ENCODE measurements at regions not wholly inside any gene's neighbourhood (a gene's known extent, or its start where the extent isn't known, plus 50 kb on each side); places are given as distances from the start of the nearest gene placed in this dataset.

DNA sequence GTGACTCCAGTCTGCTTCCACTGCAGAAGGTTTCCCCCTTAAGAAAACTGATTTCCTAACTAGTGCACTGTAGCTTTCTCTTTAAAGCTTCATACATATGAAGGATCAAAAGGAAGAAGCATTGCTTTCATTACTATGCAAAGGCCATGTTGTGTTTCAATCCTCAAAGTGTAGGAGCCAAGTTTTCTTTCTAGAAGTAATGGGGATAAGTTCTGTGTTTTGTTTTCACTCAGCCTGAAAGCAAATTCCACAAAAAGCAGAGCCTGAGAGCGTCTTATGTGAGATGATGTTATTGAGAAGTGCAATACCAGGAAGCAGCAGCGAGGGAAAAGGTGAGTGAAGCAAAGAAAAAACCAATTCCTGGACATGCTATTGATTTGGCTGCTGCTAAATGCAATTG lies 99.7 kb downstream of the GMNC start:
- Histone ChIP-seq H3K9me3 (replicated peaks in 1 of 11) (no peaks in the 10 kb centered on the region), H3K4me3 (no peak overlapping the region), H3K4me1 (peaks cover 0 to 12% (median 0%) of the 10 kb centered on the region in 10 experiments; a peak in 4 of 20 replicates), H3K9ac (no peak overlapping the region), H4K20me1 (no peaks in the 10 kb centered on the region), H3K36me3 (no peaks in the 10 kb centered on the region), H3K4me2 (no peak overlapping the region), H3K27me3 (no peaks in the 10 kb centered on the region), H3K27ac (no peak overlapping the region)
- no peak for TF ChIP-seq Cebpa-rat (IDR thresholded peaks at IDR 0.05)

DNA sequence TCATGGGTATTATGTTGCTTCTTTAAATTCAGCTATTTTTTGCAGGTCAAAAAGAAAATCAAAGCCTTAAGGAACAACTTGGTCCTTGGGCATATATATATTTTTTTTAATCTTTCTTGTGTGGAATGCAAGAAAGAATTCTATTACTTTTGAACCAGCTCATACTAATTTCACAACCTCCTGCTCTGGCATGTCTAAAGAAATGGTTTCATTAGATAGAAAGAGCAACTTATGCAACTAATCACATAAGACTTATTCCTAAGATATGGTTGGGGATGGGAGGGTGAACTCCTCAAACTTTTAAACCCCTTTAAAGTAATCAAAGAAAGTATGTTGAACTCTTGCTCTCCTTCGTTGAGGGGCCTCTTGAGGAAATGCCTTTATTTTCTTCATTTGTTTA lies 114.9 kb downstream of the GMNC start:
- Histone ChIP-seq H3K4me2 (no peak overlapping the region), H3K4me1 (no peaks in the 10 kb centered on the region), H4K20me1 (no peaks in the 10 kb centered on the region), H3K36me3 (no peaks in the 10 kb centered on the region), H3K27me3 (no peaks in the 10 kb centered on the region), H3K4me3 (no peak overlapping the region), H3K9ac (no peak overlapping the region), H3K9me3 (replicated peaks in 1 of 11) (no peaks in the 10 kb centered on the region), H3K27ac (no peak overlapping the region)
- no peak for TF ChIP-seq Cebpa-rat (IDR thresholded peaks at IDR 0.05)

DNA sequence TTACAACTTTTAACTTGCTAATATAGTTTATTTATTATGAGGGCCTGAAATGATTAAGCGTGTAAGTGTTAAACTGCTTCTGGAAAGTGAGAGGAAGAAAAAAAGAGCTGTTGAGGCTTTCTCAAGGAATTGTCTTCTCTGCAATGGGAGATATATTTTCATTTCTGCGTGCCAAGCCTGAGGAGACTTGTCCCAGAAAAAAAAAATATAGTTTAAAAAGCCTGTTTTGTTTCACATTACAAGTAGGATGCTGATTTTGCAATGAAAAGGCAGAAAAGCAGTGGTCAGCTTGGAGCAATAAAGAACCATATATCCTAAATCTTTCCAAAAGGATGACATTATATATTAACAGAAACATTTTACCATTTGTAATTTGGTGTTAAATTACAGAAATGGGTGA lies 115.5 kb downstream of the GMNC start:
- no peaks in the 10 kb centered on the region for H3K9me3 ChIP-seq (replicated peaks in 1 of 11)
- no peaks in the 10 kb centered on the region for H3K4me1 ChIP-seq
- H3K4me2 ChIP-seq: no peak overlapping the region
- H4K20me1 ChIP-seq: no peaks in the 10 kb centered on the region
- H3K4me3 ChIP-seq: no peak overlapping the region
- H3K27ac ChIP-seq: no peak overlapping the region
- no peak for TF ChIP-seq Cebpa-rat (IDR thresholded peaks at IDR 0.05)
- no peaks in the 10 kb centered on the region for H3K36me3 ChIP-seq
- H3K9ac ChIP-seq: no peak overlapping the region
- H3K27me3 ChIP-seq: no peaks in the 10 kb centered on the region

DNA sequence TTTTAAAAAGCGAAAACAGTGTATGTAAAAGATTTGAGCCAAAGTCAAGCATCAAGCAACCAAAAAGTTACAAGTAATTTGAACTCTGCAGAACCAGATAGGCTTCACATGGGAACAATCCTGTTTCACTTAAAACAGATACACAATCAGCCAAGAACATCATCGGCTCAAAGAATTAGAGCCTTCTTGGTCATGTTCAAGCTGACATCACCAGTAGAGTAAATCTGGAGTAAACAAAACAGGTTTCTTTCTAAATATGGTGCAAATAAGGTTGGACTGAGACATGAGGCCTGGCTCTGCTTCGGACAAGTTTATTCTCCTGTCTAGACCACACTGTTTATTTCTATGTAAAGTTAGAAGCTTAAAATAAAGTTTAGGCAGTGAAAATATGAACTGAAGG lies 116.0 kb downstream of the GMNC start:
- Histone ChIP-seq H3K27me3 (no peaks in the 10 kb centered on the region), H3K4me3 (no peak overlapping the region), H3K4me1 (no peaks in the 10 kb centered on the region), H3K9ac (no peak overlapping the region), H3K9me3 (replicated peaks in 1 of 11) (no peaks in the 10 kb centered on the region), H3K36me3 (no peaks in the 10 kb centered on the region), H3K4me2 (no peak overlapping the region), H4K20me1 (no peaks in the 10 kb centered on the region), H3K27ac (no peak overlapping the region)
- no peak for TF ChIP-seq Cebpa-rat (IDR thresholded peaks at IDR 0.05)

DNA sequence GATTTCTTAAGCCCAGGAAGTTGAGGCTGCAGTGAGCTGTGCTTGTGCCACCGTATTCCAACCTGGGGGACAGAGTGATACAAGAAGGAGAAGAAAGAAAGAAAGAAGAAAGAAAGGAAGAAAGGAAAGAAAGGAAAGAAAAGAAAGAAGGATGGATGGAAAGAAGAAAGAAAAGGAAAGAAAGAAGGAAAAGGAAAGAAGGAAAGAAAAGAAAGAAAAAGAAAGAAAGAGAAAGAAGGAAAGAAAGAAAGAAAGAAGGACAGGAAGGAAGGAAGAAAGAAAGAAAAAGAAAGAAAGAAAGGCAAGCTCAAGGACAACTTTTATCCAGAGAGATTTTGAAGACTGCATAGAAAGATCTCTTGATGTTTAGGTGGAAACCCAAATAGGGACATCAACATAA lies 120.7 kb downstream of the GMNC start:
- no peak for TF ChIP-seq Cebpa-rat (IDR thresholded peaks at IDR 0.05)

DNA sequence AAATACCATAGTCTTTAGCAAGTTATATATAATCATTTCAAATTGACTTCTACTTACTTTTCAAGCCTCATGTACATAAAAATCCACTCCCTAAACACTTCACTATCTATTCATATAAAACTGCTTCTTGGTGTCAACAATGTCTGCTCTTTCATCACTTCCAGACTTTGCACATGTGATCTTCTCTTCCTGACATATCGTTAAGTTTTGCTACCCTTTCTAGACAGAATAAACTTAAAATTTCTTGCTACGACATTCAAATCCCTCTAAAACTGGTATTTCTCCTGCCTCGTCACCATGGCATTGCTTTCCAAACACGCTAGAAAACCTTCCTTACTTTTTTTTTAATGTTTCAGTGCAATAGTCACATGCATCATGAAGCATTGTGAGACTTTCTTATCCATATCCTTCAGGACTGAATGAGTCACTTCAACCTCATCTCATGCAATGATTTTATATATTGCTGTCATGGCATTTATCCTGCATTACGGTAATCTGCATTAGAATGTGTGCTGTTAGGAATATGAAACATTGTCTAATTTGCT lies 122.8 kb downstream of the GMNC start:
- no peak overlapping the region for H3K9ac ChIP-seq
- H3K9me3 ChIP-seq (replicated peaks in 1 of 11): no peaks in the 10 kb centered on the region
- TF ChIP-seq Cebpa-rat (IDR thresholded peaks at IDR 0.05): no peak
- no peaks in the 10 kb centered on the region for H3K36me3 ChIP-seq
- H4K20me1 ChIP-seq: no peaks in the 10 kb centered on the region
- H3K4me1 ChIP-seq: peaks cover 0 to 8% (median 3%) of the 10 kb centered on the region in 10 experiments; a peak in 7 of 20 replicates
- peak overlapping the region in 4 of 11 experiments; percentile 9 to 18 (median 10); a peak in 4 of 22 replicates for H3K4me2 ChIP-seq
- no peak overlapping the region for H3K4me3 ChIP-seq
- H3K27ac ChIP-seq: no peak overlapping the region
- H3K27me3 ChIP-seq: no peaks in the 10 kb centered on the region

More for the DNA sequence above, 120.7 kb downstream of the GMNC start:
- Histone ChIP-seq H3K9ac (no peak overlapping the region), H3K4me2 (no peak overlapping the region), H4K20me1 (no peaks in the 10 kb centered on the region), H3K9me3 (replicated peaks in 1 of 11) (no peaks in the 10 kb centered on the region), H3K4me1 (peaks cover 0 to 8% (median 0%) of the 10 kb centered on the region in 10 experiments; a peak in 5 of 20 replicates), H3K27ac (no peak overlapping the region), H3K4me3 (no peak overlapping the region), H3K27me3 (no peaks in the 10 kb centered on the region), H3K36me3 (no peaks in the 10 kb centered on the region)

DNA sequence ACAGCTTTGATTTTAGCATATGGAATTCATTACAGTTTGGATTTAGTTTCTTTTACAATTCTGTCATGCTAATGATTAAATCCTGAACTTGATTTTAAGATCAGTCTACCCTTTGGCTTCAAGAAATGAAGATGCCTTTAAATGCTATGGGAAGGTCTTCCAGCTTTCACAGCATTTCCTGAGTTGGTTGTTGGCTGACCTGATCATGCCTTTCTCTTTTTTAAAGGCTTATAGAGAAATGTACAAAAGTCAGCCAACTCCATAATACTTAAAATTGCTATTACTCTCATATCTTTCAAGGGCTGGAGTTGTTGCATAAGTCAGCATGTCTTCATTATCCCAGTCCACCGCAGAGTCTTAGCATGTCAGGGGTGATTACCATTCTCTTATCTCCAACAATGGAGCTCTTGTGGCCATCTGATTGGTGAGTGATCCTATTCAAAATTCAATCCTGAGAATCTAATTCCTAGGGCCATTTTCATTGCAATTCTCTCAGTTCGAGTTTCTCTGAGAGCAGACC lies 123.8 kb downstream of the GMNC start:
- no peaks in the 10 kb centered on the region for H3K36me3 ChIP-seq
- no peak overlapping the region for H3K9ac ChIP-seq
- no peak overlapping the region for H3K27ac ChIP-seq
- H3K4me1 ChIP-seq: peaks cover 0 to 8% (median 6%) of the 10 kb centered on the region in 10 experiments; a peak in 8 of 20 replicates
- H3K27me3 ChIP-seq: no peaks in the 10 kb centered on the region
- H4K20me1 ChIP-seq: no peaks in the 10 kb centered on the region
- 0 out of 22 replicates have a peak overlapping the region, but pooled peaks of 1 of the 11 experiments have one; percentile 10 for H3K4me2 ChIP-seq
- no peak for TF ChIP-seq Cebpa-rat (IDR thresholded peaks at IDR 0.05)
- no peak overlapping the region for H3K4me3 ChIP-seq
- H3K9me3 ChIP-seq (replicated peaks in 1 of 11): no peaks in the 10 kb centered on the region

DNA sequence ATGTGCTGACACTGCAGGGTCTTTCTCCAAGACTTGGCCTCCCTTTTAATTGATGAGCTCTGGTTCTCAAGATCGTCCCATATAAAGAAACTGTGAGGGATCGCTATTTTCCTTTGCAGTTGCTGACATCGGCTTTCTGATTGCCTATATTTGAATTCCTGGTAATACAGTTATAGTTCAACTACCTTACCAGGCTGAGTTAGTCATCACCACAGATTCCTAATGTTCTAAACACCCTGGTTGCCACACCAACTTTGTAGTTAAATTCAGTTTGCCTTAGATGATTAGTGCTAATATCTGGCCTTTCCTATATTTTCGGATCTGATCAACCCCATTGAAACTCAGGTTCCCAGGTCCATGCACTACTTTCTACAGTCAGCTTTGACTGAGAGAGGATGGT lies 125.0 kb downstream of the GMNC start:
- Histone ChIP-seq H3K4me3 (no peak overlapping the region), H3K27ac (no peak overlapping the region), H3K27me3 (no peaks in the 10 kb centered on the region), H3K9me3 (replicated peaks in 1 of 11) (no peaks in the 10 kb centered on the region), H3K4me1 (peaks cover 0 to 17% (median 7%) of the 10 kb centered on the region in 10 experiments; a peak in 10 of 20 replicates), H3K9ac (no peak overlapping the region), H4K20me1 (no peaks in the 10 kb centered on the region), H3K36me3 (no peaks in the 10 kb centered on the region), H3K4me2 (no peak overlapping the region)
- no peak for TF ChIP-seq Cebpa-rat (IDR thresholded peaks at IDR 0.05)

DNA sequence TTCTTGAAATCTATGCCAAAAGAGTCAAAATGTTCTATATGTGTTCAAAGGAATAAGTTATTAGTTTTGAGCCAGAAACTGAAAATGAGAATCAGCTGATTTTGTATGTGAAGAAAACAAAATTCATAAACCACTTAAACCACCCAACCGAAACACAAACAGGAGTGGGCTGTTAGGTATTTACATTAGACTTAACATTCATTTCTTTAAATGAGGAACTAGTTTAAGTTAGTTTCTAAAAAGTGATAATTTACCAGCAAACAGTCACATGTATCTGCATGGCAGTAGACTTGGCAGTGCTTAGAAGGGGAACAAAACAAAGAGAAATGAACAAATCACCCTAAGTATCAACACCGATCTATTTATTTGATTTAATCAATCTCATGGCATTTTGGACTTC lies 128.0 kb downstream of the GMNC start:
- Histone ChIP-seq H4K20me1 (no peaks in the 10 kb centered on the region), H3K4me3 (no peak overlapping the region), H3K27ac (peak overlapping the region in 1 of 11 experiments; percentile 10; a peak in 1 of 22 replicates), H3K9me3 (replicated peaks in 1 of 11) (no peaks in the 10 kb centered on the region), H3K36me3 (no peaks in the 10 kb centered on the region), H3K27me3 (no peaks in the 10 kb centered on the region), H3K4me1 (peaks cover 0 to 17% (median 5%) of the 10 kb centered on the region in 10 experiments; a peak in 10 of 20 replicates), H3K4me2 (no peak overlapping the region), H3K9ac (no peak overlapping the region)
- no peak for TF ChIP-seq Cebpa-rat (IDR thresholded peaks at IDR 0.05)

DNA sequence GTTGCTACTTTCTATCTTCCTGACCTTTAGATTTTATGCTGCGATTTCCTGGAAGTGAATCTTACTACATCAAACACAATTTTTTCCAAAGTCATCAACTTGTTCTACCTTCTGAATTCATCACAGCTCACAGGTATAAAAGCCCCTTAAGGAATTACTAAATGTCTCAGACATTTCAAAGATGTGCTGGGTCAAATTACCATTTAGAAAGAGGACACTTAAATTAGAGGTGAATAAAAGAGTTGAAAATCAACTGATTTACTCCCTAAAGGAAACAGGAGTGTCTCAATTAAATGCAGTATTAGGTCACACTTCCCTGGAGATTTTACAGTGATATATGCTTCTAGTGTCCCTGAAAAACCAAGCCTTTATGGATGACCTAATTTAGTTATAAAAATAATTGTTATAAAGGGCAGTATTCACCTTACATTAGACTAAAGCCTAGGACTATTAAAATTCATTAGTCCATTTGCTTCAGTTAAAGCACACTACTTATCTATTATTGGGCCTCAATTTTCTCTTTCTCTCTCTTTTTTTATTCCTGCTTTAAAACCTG lies 128.8 kb downstream of the GMNC start:
- H3K4me2 ChIP-seq: peak overlapping the region in 6 of 11 experiments; percentile 7 to 30 (median 15); a peak in 6 of 22 replicates
- H3K27ac ChIP-seq: peak overlapping the region in 1 of 11 experiments; percentile 10; a peak in 2 of 22 replicates
- H3K27me3 ChIP-seq: no peaks in the 10 kb centered on the region
- H3K4me1 ChIP-seq: peaks cover 0 to 17% (median 2%) of the 10 kb centered on the region in 10 experiments; a peak in 5 of 20 replicates
- no peak for TF ChIP-seq Cebpa-rat (IDR thresholded peaks at IDR 0.05)
- no peaks in the 10 kb centered on the region for H3K36me3 ChIP-seq
- H3K9me3 ChIP-seq (replicated peaks in 1 of 11): no peaks in the 10 kb centered on the region
- H4K20me1 ChIP-seq: no peaks in the 10 kb centered on the region
- no peak overlapping the region for H3K4me3 ChIP-seq
- H3K9ac ChIP-seq: no peak overlapping the region

Data from BLaER1 treated with 17β-estradiol and CSF1 and Interleukin-3, amounts not matched to agents 10 nM and 100 nM (cell line).